Panc1 (cell line): ENCODE measurements at regions not wholly inside any gene's neighbourhood (a gene's known extent, or its start where the extent isn't known, plus 50 kb on each side); places are given as distances from the start of the nearest gene placed in this dataset.

Source experiments
- CTCF ChIP-seq: fragments of 450-650 bp; IDR thresholded peaks from 2 replicates; pipeline ENCODE4 v1.5.1; 2017; ENCODE audit warnings: mild to moderate bottlenecking
- POLR2AphosphoS5 ChIP-seq: IDR thresholded peaks from 2 replicates; pipeline ENCODE4 v1.6.1; 2012; ENCODE audit warnings: mild to moderate bottlenecking, low read depth, low read length, moderate library complexity
- REST ChIP-seq, 2 experiments: IDR thresholded peaks; 2 replicates each; pipeline ENCODE4 v1.6.1; 2011 to 2012; ENCODE audit warnings: low read depth in 2 of 2, control low read depth in 1 of 2, low read length in 1 of 2, mild to moderate bottlenecking in 1 of 2, moderate library complexity in 1 of 2; ENCODE audit not compliant: insufficient read depth in 1 of 2
- SIN3A ChIP-seq: IDR thresholded peaks from 2 replicates; pipeline ENCODE4 v1.6.1; 2012; ENCODE audit warnings: low read depth, mild to moderate bottlenecking, low read length, moderate library complexity, borderline replicate concordance; ENCODE audit not compliant: insufficient read depth
- TCF7L2 ChIP-seq: IDR thresholded peaks from 2 replicates; pipeline ENCODE4 v1.6.1; 2011; ENCODE audit warnings: mild to moderate bottlenecking, low read depth, low read length, inconsistent platforms

GRCh38 chr1:30173560-30173959, 549.8 kb downstream of the MATN1 start:
- TF ChIP-seq CTCF = no peak
- no peak for TF ChIP-seq POLR2AphosphoS5
- no peak for TF ChIP-seq REST (IDR thresholded peaks at IDR 0.05; ENCODE audit: insufficient read depth in 1 of 2, low read depth in 2 of 2, low read length in 1 of 2)
- no peak for TF ChIP-seq SIN3A
- no peak for TF ChIP-seq TCF7L2
